ENCODE measurements at regions not wholly inside any gene's neighbourhood (a gene's known extent, or its start where the extent isn't known, plus 50 kb on each side); places are given as distances from the start of the nearest gene placed in this dataset.

DNA sequence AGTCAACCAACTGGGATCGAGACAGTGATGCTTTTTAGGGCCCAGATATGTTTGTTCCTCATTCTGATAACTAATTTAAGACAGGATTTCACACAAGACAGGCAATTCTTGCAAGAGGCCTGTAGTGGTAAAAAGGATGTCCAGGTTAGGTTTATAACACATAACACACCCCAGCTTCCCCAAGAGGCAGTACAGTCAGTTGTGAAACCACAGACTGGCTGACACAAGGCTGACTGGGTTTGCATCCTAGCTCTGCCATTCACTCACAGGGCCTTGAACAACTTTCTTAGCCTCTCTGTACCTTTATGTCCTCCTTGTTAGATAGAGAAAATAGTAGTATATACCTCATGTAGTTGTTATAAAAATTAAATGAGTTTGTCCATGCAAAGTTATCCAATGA is 55.0 kb upstream of the PTH start:
- no peak for TF ChIP-seq YY1 (IDR thresholded peaks at IDR 0.05; ENCODE audit: low read depth, low read length)
- no peak for TF ChIP-seq SUPT20H (IDR thresholded peaks at IDR 0.05; ENCODE audit: borderline replicate concordance, control insufficient read depth, low read depth, low read length)
- TF ChIP-seq, protein P1, sequence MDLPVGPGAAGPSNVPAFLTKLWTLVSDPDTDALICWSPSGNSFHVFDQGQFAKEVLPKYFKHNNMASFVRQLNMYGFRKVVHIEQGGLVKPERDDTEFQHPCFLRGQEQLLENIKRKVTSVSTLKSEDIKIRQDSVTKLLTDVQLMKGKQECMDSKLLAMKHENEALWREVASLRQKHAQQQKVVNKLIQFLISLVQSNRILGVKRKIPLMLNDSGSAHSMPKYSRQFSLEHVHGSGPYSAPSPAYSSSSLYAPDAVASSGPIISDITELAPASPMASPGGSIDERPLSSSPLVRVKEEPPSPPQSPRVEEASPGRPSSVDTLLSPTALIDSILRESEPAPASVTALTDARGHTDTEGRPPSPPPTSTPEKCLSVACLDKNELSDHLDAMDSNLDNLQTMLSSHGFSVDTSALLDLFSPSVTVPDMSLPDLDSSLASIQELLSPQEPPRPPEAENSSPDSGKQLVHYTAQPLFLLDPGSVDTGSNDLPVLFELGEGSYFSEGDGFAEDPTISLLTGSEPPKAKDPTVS (IDR thresholded peaks at IDR 0.05; ENCODE audit: low read depth, low read length), result no peak
- TF ChIP-seq BHLHE40 (IDR thresholded peaks at IDR 0.05; ENCODE audit: borderline replicate concordance in 1 of 2, low read depth in 2 of 2, low read length in 1 of 2), result no peak
